ENCODE measurements at regions not wholly inside any gene's neighbourhood (a gene's known extent, or its start where the extent isn't known, plus 50 kb on each side); places are given as distances from the start of the nearest gene placed in this dataset.
"Not testable (repeated sequence)": the region's sequence is repeated elsewhere in the genome, so short reads cannot be mapped to it uniquely, and the experiment has no call there.

GRCh38 chr10:8305876-8306652 is 251.6 kb downstream of the GATA3 start:
- Mint-ChIP-seq H3K4me3 (no peak overlapping the region), H3K36me3 (no peaks in the 10 kb centered on the region), H3K27ac (no peak overlapping the region), H3K27me3 (no peaks in the 10 kb centered on the region), H3K4me1 (no peaks in the 10 kb centered on the region), H3K9me3 (peaks cover 7% of the 10 kb centered on the region)
- ATAC-seq (ENCODE audit: low read depth) = no peak
- DNase-seq (ENCODE audit: low spot score in 2 of 2) = no peak

GRCh38 chr10:8306685-8307364 is 252.3 kb downstream of the GATA3 start:
- Mint-ChIP-seq H3K4me3 (no peak overlapping the region), H3K9me3 (peaks cover 7% of the 10 kb centered on the region), H3K4me1 (no peaks in the 10 kb centered on the region), H3K27me3 (no peaks in the 10 kb centered on the region), H3K36me3 (no peaks in the 10 kb centered on the region), H3K27ac (no peak overlapping the region)
- no peak for ATAC-seq (ENCODE audit: low read depth)
- no peak for DNase-seq (ENCODE audit: low spot score in 2 of 2)

DNA sequence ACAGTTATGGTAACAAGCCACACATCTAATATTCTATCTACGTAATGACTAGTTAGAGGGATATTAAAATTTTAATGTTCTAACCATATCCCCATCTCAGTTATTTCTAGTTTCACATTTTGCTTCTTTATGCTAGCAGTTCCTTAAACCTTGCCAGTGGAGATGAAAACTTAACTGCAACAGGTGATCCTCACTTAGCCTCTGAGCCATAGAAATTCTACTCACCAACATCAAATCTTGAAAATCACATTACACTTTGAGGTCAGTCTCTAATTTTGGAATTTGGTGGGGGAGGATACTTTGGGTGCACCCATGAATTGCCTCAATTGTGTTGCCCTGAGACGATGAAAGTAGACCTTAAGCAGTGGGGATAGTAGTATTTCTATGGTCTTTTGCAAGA is 256.4 kb downstream of the GATA3 start:
- no peaks in the 10 kb centered on the region for H3K36me3 Mint-ChIP-seq
- no peak overlapping the region for H3K4me3 Mint-ChIP-seq
- no peaks in the 10 kb centered on the region for H3K4me1 Mint-ChIP-seq
- H3K9me3 Mint-ChIP-seq = peaks cover under 1% of the 10 kb centered on the region
- ATAC-seq (ENCODE audit: low read depth) (no peak), DNase-seq (ENCODE audit: low spot score in 2 of 2) (no peak)
- H3K27me3 Mint-ChIP-seq = no peaks in the 10 kb centered on the region
- H3K27ac Mint-ChIP-seq = no peak overlapping the region

DNA sequence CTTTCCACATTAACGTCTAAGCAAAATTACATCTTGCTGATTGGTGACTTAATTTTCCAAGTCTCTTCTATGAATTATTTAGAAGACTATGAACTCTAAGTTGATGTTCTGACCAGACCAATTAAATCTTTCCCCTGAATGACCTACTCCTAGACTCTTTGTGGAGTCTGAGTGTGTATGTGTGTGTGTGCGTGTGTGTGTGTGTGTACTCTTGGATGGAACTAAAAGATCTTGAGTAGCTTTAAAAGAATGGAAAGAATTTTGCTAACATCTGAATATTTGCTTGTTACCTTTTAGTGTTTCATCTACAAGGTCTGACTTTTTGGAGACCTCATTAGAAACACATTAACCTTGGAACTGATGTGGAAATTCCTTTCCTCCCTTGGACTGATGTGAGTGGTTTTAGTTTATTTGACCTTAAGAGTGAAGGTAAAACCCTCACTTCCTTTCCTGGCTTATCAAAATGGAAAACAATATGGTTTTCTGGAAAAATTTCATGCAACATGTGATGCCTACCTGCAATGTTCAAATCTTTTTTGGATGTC is 257.1 kb downstream of the GATA3 start:
- Mint-ChIP-seq H3K27me3 (no peaks in the 10 kb centered on the region), H3K4me1 (no peaks in the 10 kb centered on the region), H3K9me3 (peaks cover 2% of the 10 kb centered on the region), H3K27ac (no peak overlapping the region), H3K36me3 (no peaks in the 10 kb centered on the region), H3K4me3 (no peak overlapping the region)
- no peak for DNase-seq (ENCODE audit: low spot score in 2 of 2)
- ATAC-seq (ENCODE audit: low read depth) = no peak

- Mint-ChIP-seq H3K27ac (no peak overlapping the region), H3K27me3 (no peaks in the 10 kb centered on the region), H3K36me3 (no peaks in the 10 kb centered on the region), H3K9me3 (peaks cover 2% of the 10 kb centered on the region), H3K4me3 (no peak overlapping the region), H3K4me1 (no peaks in the 10 kb centered on the region)
- ATAC-seq (ENCODE audit: low read depth) (no peak), DNase-seq (ENCODE audit: low spot score in 2 of 2) (no peak)
Observed at GRCh38 chr10:8312079-8312478, 257.6 kb downstream of the GATA3 start.

DNA sequence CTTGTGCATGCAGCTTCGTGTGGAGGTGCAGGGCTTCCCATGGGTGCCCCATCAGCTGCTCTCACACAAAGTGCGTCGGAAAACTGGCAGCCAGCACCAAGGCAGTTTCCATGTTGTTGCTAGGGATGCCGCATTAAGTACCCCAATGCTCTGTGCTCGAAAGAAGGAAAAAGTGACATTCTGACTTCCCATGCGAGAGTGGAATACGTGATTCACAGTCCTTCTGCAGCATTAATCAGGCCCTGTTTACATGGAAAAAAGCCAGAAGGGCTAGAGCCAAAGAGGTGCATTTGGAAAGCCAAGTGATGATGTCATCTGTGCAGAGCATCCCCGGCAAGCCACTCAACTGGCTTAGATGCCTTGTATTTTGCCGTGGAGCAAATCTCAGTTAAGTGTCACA is 258.3 kb downstream of the GATA3 start:
- no peaks in the 10 kb centered on the region for H3K36me3 Mint-ChIP-seq
- DNase-seq (ENCODE audit: low spot score in 2 of 2) (no peak), ATAC-seq (ENCODE audit: low read depth) (no peak)
- no peak overlapping the region for H3K4me3 Mint-ChIP-seq
- H3K9me3 Mint-ChIP-seq = peaks cover 2% of the 10 kb centered on the region
- no peaks in the 10 kb centered on the region for H3K27me3 Mint-ChIP-seq
- H3K27ac Mint-ChIP-seq = no peak overlapping the region
- H3K4me1 Mint-ChIP-seq = no peaks in the 10 kb centered on the region

DNA sequence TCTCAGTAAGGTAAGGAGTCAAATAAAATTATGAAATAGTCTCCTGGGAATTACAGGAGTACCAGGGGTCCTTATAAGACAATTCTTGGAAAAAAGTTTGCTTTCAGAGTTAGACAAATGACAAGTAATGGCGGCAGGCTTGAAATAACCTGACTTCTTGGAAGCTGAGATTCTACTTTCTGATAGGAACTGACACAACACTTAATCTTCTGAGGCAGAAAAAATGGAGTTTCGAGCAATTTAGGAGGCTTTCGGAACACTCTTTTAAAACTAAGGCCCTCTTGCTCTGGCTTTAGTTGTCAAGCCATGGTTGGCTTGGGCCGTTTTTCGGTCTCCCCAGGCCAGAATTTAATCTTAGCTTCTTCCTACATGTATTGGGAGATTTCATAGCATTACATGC is 260.0 kb downstream of the GATA3 start:
- no peaks in the 10 kb centered on the region for H3K4me1 Mint-ChIP-seq
- H3K27ac Mint-ChIP-seq = no peak overlapping the region
- no peak for DNase-seq (ENCODE audit: low spot score in 2 of 2)
- H3K4me3 Mint-ChIP-seq = no peak overlapping the region
- peaks cover 2% of the 10 kb centered on the region for H3K9me3 Mint-ChIP-seq
- no peaks in the 10 kb centered on the region for H3K27me3 Mint-ChIP-seq
- no peak for ATAC-seq (ENCODE audit: low read depth)
- no peaks in the 10 kb centered on the region for H3K36me3 Mint-ChIP-seq

DNA sequence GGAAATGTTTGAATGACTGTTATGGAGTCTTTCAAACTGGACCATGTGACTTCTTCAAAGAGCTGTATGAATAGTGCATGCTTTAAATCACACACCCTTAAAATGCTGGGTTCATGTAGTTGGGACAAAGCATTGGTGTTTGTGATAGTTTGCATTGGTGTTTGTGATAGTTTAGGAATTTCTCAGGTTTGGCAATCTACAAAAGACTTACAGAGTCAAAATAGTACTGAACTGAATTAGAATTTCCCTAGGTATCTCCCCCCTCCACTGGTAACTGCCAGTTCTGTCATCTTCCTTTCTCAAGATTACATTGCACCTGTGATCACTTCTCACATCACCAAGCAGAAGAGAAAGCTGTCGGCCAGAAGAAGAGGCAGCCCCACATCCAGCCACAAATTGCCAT is 261.1 kb downstream of the GATA3 start:
- no peaks in the 10 kb centered on the region for H3K36me3 Mint-ChIP-seq
- no peak overlapping the region for H3K4me3 Mint-ChIP-seq
- H3K27me3 Mint-ChIP-seq = peaks cover 3% of the 10 kb centered on the region
- peaks cover 2% of the 10 kb centered on the region for H3K9me3 Mint-ChIP-seq
- DNase-seq (ENCODE audit: low spot score in 2 of 2) = no peak
- ATAC-seq (ENCODE audit: low read depth) = no peak
- no peaks in the 10 kb centered on the region for H3K4me1 Mint-ChIP-seq
- no peak overlapping the region for H3K27ac Mint-ChIP-seq

GRCh38 chr10:8316284-8316683 is 261.8 kb downstream of the GATA3 start:
- Mint-ChIP-seq H3K27ac (no peak overlapping the region), H3K4me1 (no peaks in the 10 kb centered on the region), H3K4me3 (no peak overlapping the region), H3K27me3 (peaks cover 3% of the 10 kb centered on the region), H3K9me3 (peaks cover 2% of the 10 kb centered on the region), H3K36me3 (no peaks in the 10 kb centered on the region)
- DNase-seq (ENCODE audit: low spot score in 2 of 2) (no peak), ATAC-seq (ENCODE audit: low read depth) (no peak)

GRCh38 chr10:8318429-8318828 is 263.9 kb downstream of the GATA3 start:
- not testable (repeated sequence) for DNase-seq (ENCODE audit: low spot score in 2 of 2); H3K36me3 Mint-ChIP-seq; H3K4me3 Mint-ChIP-seq; H3K4me1 Mint-ChIP-seq; ATAC-seq (ENCODE audit: low read depth); H3K27me3 Mint-ChIP-seq; H3K9me3 Mint-ChIP-seq; H3K27ac Mint-ChIP-seq

DNA sequence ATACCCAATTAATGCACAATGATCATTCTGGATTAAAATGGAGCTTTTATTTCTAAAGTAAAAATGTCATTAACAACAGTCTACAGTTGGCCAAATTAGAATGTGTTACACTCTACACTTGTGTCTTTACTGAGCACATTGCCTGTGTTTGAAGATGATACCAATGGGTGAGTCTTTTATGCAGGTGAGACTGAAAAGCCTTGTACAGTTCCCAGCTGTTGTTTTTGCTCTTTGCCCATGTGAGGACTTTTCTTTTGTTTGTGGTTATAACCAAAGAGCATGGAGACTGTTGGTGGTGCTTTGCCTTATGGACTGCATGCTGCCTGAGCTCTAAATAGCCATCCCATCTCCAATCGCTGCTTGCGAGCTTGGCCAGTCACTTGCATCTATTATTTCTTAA is 264.5 kb downstream of the GATA3 start:
- H3K36me3 Mint-ChIP-seq = no peaks in the 10 kb centered on the region
- peaks cover 10% of the 10 kb centered on the region for H3K27me3 Mint-ChIP-seq
- DNase-seq (ENCODE audit: low spot score in 2 of 2) (no peak), ATAC-seq (ENCODE audit: low read depth) (no peak)
- no peak overlapping the region for H3K27ac Mint-ChIP-seq
- H3K4me3 Mint-ChIP-seq = no peak overlapping the region
- H3K4me1 Mint-ChIP-seq = no peaks in the 10 kb centered on the region
- H3K9me3 Mint-ChIP-seq = peaks cover 2% of the 10 kb centered on the region

GRCh38 chr10:8319704-8320103 is 265.2 kb downstream of the GATA3 start:
- Mint-ChIP-seq H3K4me1 (no peaks in the 10 kb centered on the region), H3K9me3 (peaks cover 2% of the 10 kb centered on the region), H3K4me3 (no peak overlapping the region), H3K36me3 (no peaks in the 10 kb centered on the region), H3K27ac (no peak overlapping the region), H3K27me3 (peaks cover 10% of the 10 kb centered on the region)
- DNase-seq (ENCODE audit: low spot score in 2 of 2) = no peak
- ATAC-seq (ENCODE audit: low read depth) = no peak

GRCh38 chr10:8321990-8322389 is 267.5 kb downstream of the GATA3 start:
- H3K4me1 Mint-ChIP-seq = no peaks in the 10 kb centered on the region
- no peak for ATAC-seq (ENCODE audit: low read depth)
- H3K36me3 Mint-ChIP-seq = no peaks in the 10 kb centered on the region
- H3K4me3 Mint-ChIP-seq = no peak overlapping the region
- DNase-seq (ENCODE audit: low spot score in 2 of 2) = no peak
- no peak overlapping the region for H3K27ac Mint-ChIP-seq
- peaks cover 11% of the 10 kb centered on the region for H3K27me3 Mint-ChIP-seq
- H3K9me3 Mint-ChIP-seq = no peaks in the 10 kb centered on the region

GRCh38 chr10:8323428-8324054 is 269.1 kb downstream of the GATA3 start:
- ATAC-seq (ENCODE audit: low read depth) (no peak), DNase-seq (ENCODE audit: low spot score in 2 of 2) (no peak)
- Mint-ChIP-seq H3K4me3 (no peak overlapping the region), H3K27me3 (peaks cover 11% of the 10 kb centered on the region), H3K9me3 (no peaks in the 10 kb centered on the region), H3K36me3 (no peaks in the 10 kb centered on the region), H3K4me1 (no peaks in the 10 kb centered on the region), H3K27ac (no peak overlapping the region)

Measured in memory B cell (primary cell).